GM12864 (cell line): ENCODE measurements at regions not wholly inside any gene's neighbourhood (a gene's known extent, or its start where the extent isn't known, plus 50 kb on each side); places are given as distances from the start of the nearest gene placed in this dataset.
"Not testable (repeated sequence)": the region's sequence is repeated elsewhere in the genome, so short reads cannot be mapped to it uniquely, and the experiment has no call there.

Source experiments
- DNase-seq: peaks from one replicate; pipeline ENCODE4 v3.0.0-alpha.2; 2011; ENCODE audit warnings: low read depth
- H3K4me3 ChIP-seq: 2 replicates; pipeline ENCODE4 v1.5.1; 2011; ENCODE audit warnings: mild to moderate bottlenecking, low read depth, low read length, control low read depth
- CTCF ChIP-seq: IDR thresholded peaks from 2 replicates; pipeline ENCODE4 v1.5.1; 2011; ENCODE audit warnings: low read depth, mild to moderate bottlenecking, moderate library complexity, low read length, control low read depth, inconsistent platforms; ENCODE audit errors: missing control alignments

- TF ChIP-seq CTCF: no peak
These were observed 75.0 kb downstream of the NAA11 start for GRCh38 chr4:79250887-79251286.

GRCh38 chr4:79249881-79250503, 75.9 kb downstream of the NAA11 start:
- DNase-seq: no peak
- no peak overlapping the region for H3K4me3 ChIP-seq
- no peak for TF ChIP-seq CTCF

More at GRCh38 chr4:79250887-79251286, 75.0 kb downstream of the NAA11 start:
- no peak overlapping the region for H3K4me3 ChIP-seq
- no peak for DNase-seq

GRCh38 chr4:79248610-79249009, 77.3 kb downstream of the NAA11 start:
- no peak for TF ChIP-seq CTCF
- no peak overlapping the region for H3K4me3 ChIP-seq
- DNase-seq: no peak

GRCh38 chr4:79247695-79248394, 78.0 kb downstream of the NAA11 start:
- H3K4me3 ChIP-seq: no peak overlapping the region
- TF ChIP-seq CTCF: no peak
- no peak for DNase-seq

- not testable (repeated sequence) for DNase-seq, H3K4me3 ChIP-seq
These were observed 80.5 kb downstream of the NAA11 start for GRCh38 chr4:79245200-79245940.

GRCh38 chr4:79241846-79242245, 84.0 kb downstream of the NAA11 start:
- no peak for DNase-seq
- H3K4me3 ChIP-seq: no peak overlapping the region
- TF ChIP-seq CTCF: peak; percentile 37

GRCh38 chr4:79237851-79238250, 88.0 kb downstream of the NAA11 start:
- H3K4me3 ChIP-seq: no peak overlapping the region
- no peak for TF ChIP-seq CTCF
- no peak for DNase-seq
